ENCODE measurements at regions not wholly inside any gene's neighbourhood (a gene's known extent, or its start where the extent isn't known, plus 50 kb on each side); places are given as distances from the start of the nearest gene placed in this dataset.

GRCh38 chr15:70355275-70355795 is 257.6 kb upstream of the TLE3 start (continued):
- TF ChIP-seq CHD2 (IDR thresholded peaks at IDR 0.05; ENCODE audit: low read length): no peak

Measured in H1 (cell line).